Activated gamma-delta T cell treated with anti-CD3 and anti-CD28 coated beads, Interleukin-2, amount 50 U/mL, for 16 hours (primary cell): ENCODE measurements at regions not wholly inside any gene's neighbourhood (a gene's known extent, or its start where the extent isn't known, plus 50 kb on each side); places are given as distances from the start of the nearest gene placed in this dataset.
"Not testable (repeated sequence)": the region's sequence is repeated elsewhere in the genome, so short reads cannot be mapped to it uniquely, and the experiment has no call there.

Experiments used
- DNase-seq: peaks from one replicate; pipeline ENCODE4 v3.0.0-alpha.2; 2020; ENCODE audit warnings: low read depth

- no peak for DNase-seq
These were observed 56.2 kb upstream of the ANXA1 start for GRCh38 chr9:73095425-73095824.

- DNase-seq, result no peak
These were observed 57.8 kb upstream of the ANXA1 start for GRCh38 chr9:73093740-73094379.

GRCh38 chr9:73093016-73093739, 58.5 kb upstream of the ANXA1 start:
- no peak for DNase-seq

GRCh38 chr9:73091909-73092308, 59.8 kb upstream of the ANXA1 start:
- no peak for DNase-seq

GRCh38 chr9:73090214-73090613, 61.5 kb upstream of the ANXA1 start:
- no peak for DNase-seq

- DNase-seq, result no peak
These were observed 62.2 kb upstream of the ANXA1 start for GRCh38 chr9:73089304-73089985.

GRCh38 chr9:73087876-73088275, 63.8 kb upstream of the ANXA1 start:
- DNase-seq, result not testable (repeated sequence)

GRCh38 chr9:73083519-73083918, 68.1 kb upstream of the ANXA1 start:
- DNase-seq, result no peak

GRCh38 chr9:73081979-73082657, 69.5 kb upstream of the ANXA1 start:
- no peak for DNase-seq

GRCh38 chr9:73080110-73080694, 71.5 kb upstream of the ANXA1 start:
- no peak for DNase-seq

GRCh38 chr9:73079326-73079725, 72.3 kb upstream of the ANXA1 start:
- no peak for DNase-seq

- no peak for DNase-seq
These were observed 74.0 kb upstream of the ANXA1 start for GRCh38 chr9:73077625-73078030.

- DNase-seq, result no peak
These were observed 74.7 kb upstream of the ANXA1 start for GRCh38 chr9:73076970-73077369.

GRCh38 chr9:73074176-73074708, 77.4 kb upstream of the ANXA1 start:
- DNase-seq, result no peak

GRCh38 chr9:73073337-73074175, 78.1 kb upstream of the ANXA1 start:
- DNase-seq, result no peak

GRCh38 chr9:73067074-73067473, 84.6 kb upstream of the ANXA1 start:
- no peak for DNase-seq

GRCh38 chr9:73065439-73065838, 86.2 kb upstream of the ANXA1 start:
- no peak for DNase-seq

- no peak for DNase-seq
These were observed 87.3 kb upstream of the ANXA1 start for GRCh38 chr9:73064315-73064714.

- no peak for DNase-seq
These were observed 90.5 kb upstream of the ANXA1 start for GRCh38 chr9:73061146-73061545.

GRCh38 chr9:73059247-73059646, 92.4 kb upstream of the ANXA1 start:
- no peak for DNase-seq

GRCh38 chr9:73056245-73056644, 95.4 kb upstream of the ANXA1 start:
- DNase-seq, result no peak
